Frontal cortex (tissue), 3 donors: ENCODE measurements at regions not wholly inside any gene's neighbourhood (a gene's known extent, or its start where the extent isn't known, plus 50 kb on each side); places are given as distances from the start of the nearest gene placed in this dataset.
"Not testable (repeated sequence)": the region's sequence is repeated elsewhere in the genome, so short reads cannot be mapped to it uniquely, and the experiment has no call there.

ENCODE experiments used
- DNase-seq, 2 donors: peaks; one replicate each; pipeline ENCODE4 v3.0.0; 2012; ENCODE audit warnings: low spot score in 2 of 2
- FAIRE-seq: peaks from 2 replicates; lab custom pipeline; 2012; peaks lifted over from hg19 to GRCh38; lab: Jason Lieb, UNC
- donor health status: control.
- donor health status: control.
- donor health status: control.

DNA sequence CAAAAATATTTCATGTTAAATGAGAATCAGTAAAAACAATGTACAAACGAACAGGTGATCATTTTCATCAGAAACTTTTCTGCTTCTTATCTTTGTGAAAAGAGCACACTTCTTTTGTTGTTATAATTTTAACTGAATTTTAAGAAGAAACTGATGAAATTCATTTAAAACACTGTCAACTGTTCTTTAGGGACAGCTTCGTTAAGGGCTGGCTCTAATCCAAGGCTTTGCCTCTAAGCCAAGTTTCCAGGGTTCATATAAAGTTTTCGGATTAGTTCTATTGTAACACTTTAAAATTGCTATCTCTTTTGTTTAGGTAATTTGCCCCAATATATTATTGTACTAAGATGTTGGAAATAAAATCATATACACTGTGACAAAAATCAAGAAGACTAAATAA is 559.2 kb downstream of the TUSC1 start:
- FAIRE-seq, result no peak
- no peak for DNase-seq

DNA sequence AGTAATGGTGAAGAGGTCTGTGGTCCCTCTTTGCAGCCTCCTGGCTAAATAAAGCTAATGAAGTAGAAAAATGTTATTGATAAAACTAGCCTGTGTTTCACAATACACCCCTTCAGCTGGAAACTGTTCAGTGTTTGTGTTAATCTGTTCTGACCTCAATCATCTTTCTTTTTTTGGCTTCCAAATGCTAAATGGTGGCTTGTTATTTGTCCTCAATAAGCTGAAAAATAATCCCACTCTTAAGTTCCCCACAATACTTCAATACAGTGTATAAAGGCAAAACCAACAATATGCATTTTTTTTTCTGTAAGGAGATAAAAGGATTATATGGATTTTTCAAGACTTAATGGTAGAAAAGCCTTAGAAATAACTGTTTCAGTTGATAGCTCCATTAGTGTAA is 560.5 kb downstream of the TUSC1 start:
- FAIRE-seq (no peak), DNase-seq (no peak)

DNA sequence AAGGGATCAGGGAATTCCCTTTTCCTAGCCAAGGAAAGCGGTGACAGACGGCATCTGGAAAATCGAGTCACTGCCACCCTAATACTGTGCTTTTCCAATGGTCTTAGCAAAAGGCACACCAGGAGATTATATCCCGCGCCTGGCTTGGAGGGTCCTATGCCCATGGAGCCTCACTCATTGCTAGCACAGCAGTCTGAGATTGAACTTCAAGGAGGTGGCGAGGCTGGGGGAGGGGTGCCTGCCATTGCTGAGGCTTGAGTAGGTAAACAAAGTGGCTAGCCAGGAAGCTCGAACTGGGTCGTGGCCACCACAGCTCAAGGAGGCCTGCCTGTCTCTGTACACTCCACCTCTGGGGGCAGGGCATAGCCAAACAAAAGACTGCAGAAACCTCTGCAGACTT is 556.5 kb upstream of the IZUMO3 start:
- FAIRE-seq, result not testable (repeated sequence)

DNA sequence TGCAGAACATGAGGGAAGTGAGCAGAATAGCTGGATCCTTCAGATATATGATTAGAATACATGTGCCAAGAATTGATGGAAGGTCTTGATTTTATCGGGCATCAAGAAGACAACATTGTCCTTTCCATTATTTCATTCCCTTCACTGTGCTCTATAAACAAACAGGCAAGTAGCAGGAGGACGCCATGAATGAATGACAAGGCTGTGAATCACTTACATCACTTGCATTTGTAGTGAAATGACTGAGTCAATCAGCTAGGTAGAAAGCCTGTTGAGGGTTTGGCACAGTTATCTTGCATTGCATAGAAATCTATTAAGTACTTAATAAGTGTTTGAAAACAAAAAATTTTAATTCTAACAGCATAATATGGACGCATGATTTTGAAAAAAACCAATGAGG is 548.8 kb upstream of the IZUMO3 start:
- DNase-seq, result no peak
- FAIRE-seq, result no peak

More for the DNA sequence above, 556.5 kb upstream of the IZUMO3 start:
- not testable (repeated sequence) for DNase-seq

DNA sequence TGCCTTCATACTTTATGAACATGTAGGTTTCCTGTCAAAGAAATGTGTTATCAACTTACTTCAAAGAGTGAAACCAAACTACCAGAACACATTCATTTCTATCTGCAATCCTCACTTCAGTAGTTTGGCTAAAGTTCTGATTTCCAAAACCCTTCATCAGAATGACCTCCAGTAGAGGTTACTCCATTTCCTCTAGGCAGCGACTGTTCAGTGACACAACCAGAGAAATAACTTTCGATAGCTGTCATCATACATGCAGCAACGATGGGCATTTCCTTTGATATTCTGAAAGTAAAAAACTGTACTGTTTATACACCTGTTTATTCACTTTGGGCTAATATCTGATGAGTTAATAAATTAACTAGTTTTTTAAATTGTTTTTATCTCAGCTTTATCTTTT is 532.5 kb upstream of the IZUMO3 start:
- no peak for FAIRE-seq
- DNase-seq, result no peak

DNA sequence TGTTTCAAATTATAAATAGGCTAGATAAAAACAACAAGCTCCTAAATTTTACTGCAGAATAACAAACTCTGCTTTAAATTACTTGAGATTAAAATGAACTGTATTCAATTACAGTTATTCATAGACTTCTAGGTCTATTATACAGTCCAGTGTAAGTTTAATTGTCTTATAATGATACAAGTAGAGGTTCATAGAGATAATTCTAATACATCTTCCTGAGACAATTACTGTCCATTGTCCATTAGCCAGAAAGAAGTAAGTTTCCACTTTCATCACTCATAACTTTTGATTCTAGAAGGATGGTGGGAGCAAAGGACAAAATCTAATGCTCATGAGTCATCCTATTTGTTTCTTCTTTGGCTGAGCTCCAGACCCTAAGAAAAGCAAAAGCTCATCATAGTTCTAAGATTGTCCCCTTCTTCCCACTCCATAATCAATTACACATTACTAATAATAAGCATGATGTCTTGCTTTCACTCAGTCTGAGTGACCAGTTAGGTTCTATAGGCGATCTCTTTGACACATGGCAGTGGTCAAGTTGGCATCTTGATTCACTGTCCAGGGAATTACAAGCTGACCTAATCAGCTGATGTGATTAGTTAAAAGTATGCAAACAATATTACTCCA is 502.5 kb upstream of the IZUMO3 start:
- no peak for FAIRE-seq
- DNase-seq, result no peak

DNA sequence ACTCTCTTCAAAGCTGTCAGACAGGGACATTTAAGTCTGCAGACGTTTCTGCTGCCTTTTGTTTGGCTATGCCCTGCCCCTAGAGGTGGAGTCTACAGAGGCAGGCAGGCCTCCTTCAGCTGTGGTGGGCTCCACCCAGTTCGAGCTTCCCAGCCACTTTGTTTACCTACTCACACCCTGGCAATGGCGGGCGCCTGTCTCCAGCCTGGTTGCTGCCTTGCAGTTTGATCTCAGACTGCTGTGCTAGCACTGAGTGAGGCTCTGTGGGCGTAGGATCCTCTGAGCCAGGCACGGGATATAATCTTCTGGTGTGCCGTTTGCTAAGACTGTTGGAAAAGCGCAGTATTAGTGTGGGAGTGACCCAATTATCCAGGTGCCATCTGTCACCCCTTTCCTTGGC is 499.8 kb upstream of the IZUMO3 start:
- not testable (repeated sequence) for FAIRE-seq, DNase-seq

DNA sequence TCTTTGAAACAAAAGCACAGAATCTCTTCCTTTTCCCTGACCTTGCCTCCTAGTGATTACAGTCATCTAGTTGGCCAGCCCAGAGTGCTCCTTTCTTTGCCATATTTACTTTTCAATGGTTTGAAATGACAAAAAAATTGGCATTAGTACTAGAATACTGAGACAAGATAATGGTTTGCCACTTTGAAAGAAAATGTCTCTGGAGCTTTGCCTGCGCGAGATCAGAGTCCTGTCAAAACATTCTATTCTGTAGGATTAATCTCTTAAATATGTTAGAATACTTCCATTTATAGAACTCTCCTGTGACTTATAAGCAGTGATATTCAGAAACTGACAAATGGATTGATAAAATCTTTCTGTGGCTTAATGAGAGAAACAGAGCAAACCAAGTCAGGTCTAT is 484.0 kb upstream of the IZUMO3 start:
- no peak for DNase-seq
- no peak for FAIRE-seq

DNA sequence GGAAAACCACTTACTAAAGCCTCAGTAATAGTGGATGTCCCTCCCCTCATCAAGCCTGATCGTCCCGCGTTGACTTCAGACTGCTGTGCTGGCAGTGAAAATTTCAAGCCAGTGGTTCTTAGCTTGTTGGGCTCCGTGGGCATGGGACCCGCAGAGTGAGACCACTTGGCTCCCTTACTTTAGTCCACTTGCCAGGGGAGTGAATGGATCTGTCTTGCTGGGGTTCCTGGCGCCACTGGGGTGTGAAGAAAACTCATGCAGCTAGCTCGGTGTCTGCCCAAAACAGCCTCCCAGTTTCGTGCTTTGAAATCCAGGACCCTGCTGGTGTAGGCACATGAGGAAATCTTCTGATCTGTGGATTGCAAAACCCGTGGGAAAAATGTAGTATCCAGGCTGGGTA is 480.0 kb upstream of the IZUMO3 start:
- no peak for FAIRE-seq
- no peak for DNase-seq

DNA sequence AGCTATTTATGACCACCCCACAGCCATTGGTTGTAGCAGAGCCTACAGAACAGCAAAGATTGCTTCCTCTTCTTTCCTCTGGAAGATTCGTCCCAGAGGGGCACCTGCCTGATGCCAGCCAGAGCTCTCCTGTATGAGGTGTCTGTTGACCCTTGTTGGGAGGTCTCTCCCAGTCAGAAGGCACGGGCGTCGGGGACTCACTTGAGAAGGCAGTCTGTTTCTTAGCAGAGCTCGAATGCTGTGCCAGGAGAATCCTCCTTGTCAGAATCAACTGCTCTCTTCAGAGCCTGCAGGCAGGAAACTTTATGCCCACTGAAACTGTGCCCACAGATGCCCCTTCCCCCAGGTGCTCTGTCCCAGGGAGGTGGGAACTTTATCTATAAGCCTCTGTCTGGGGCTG is 479.5 kb upstream of the IZUMO3 start:
- no peak for DNase-seq
- FAIRE-seq, result no peak

DNA sequence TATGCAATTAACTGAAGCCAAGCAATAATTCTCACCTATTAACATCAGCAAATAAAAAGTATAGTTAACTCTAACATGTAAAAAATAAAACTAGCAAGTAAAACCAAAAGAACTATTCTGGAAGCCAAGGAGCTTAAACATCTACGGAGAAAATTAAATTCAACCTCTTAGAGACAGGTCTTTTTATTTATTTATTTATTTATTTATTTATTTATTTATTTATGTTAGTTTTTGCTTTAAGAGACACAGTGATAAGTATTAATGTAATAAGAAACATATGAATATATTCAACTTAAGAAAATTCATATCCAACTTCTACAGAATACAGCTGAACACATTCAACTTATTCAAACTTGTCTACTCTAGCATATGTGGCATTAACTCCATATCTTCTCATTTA is 472.1 kb upstream of the IZUMO3 start:
- DNase-seq, result no peak
- no peak for FAIRE-seq

DNA sequence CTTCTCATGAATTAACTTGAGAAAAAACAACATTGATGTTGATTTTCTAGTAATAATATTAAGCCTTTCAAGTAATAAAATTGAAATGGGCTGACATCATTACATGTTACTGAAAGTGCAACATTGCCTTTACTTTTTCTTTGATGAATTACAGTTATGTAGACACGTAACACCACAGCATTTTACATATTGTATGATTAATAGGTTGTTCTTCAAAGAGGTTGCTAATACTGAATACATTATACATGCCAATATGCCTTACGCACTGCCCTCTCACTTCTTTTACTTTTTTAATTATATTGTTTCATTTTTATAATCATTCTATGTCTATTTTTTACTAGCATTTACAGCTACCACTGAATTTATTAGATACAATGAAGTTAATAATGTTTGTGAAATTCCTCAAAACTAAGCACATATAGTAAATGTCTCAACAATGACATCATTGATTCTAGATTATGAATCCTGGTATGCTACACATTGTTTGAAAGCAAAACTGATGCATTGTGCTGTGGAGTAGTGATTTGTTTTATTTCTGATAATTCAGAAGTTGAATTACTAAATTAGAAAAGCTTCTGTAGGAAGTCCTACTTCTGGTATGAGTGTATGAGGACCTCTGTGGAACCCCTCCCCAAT is 464.4 kb upstream of the IZUMO3 start:
- no peak for FAIRE-seq
- DNase-seq, result no peak

DNA sequence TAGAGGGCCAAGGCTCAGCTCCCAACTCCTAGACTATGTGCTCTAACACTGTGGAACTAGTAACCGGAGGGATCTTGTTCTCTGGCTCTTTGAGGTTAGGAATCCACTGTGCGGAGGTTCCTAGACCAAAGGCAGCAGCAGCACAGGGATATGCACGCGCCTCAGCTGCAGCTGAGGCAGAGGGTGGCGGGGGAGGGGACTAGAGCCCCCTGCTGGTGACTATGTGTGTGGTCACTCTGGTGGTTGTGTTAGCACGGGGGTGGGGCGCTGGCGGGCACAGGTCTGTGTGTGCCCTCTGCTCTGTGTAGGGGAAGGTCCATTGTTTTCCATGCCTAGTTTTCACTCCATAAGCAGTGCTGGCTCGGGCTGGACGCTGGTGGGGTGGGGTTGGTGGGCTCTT is 458.0 kb upstream of the IZUMO3 start:
- no peak for DNase-seq
- FAIRE-seq, result no peak

DNA sequence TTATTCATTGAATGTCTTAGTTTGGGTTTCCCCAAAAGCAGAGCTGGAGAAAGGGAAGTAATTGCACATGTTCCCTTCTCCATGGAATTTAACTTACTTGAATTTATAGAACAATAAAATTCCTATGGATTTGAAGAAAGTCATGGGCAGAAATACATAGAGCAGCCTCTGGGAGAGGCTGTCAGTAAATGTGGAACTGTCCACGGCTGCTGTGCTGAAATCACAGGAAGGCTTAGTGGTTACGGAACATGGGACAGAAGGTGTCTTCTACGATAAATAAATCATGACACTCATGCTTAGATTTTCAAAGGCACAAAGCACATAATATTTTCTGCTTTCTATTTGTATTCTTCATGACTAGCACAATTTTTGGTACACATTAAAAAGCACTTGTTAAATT is 440.6 kb upstream of the IZUMO3 start:
- no peak for DNase-seq

DNA sequence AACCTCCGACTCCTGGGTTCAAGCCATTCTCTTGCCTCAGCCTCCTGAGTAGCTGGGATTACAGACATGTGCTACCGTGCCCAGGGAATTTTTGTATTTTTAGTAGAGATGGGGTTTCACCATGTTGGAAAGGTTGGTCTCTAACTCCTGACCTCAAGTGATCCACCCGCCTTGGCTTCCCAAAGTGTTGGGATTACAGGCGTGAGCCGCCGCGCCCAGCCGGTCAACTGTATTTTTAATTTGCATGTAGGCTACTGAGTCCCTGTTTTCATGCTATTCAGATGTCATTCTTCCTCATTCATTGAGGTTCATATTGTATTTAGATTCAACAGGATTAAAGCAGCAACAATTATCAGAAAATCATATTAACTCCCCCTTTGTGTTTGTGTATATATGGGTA is 425.1 kb upstream of the IZUMO3 start:
- not testable (repeated sequence) for DNase-seq, FAIRE-seq

More for the DNA sequence above, 440.6 kb upstream of the IZUMO3 start:
- no peak for FAIRE-seq

DNA sequence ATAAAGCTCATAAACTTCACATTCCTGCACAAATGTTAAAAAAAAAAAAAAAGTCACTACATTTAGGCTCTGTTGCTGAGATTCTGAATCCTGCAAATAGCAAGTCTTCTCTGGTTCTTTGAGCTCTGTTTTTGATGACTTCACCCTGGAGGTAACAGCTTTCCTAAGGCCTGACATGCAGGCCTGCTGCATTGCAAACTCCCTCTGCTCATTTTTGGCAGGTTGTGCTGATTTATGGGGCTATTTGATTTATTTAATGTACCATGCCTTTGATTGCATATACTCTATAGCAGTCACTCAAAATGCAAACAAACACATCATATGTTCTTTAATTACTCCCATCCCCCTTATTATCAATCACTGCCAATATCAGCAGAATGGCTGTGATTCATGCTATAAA is 416.1 kb upstream of the IZUMO3 start:
- FAIRE-seq, result no peak

DNA sequence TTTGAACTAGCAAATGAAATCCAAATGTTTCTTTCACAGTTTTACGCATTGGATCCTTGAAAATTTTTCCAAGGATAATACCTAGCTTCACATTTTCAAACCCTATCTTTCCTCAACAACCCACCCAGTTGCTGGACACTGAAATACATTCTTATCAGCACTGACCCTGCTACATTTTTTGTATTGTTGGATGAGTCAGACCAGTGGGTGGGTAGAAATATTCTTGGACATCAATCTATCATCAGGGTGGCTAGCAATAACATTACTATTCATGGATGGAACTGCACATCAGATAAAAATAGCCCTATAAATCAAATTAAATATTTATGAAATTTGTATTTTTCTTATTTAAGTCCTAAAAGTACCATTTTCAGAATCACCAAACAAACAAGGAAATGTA is 407.4 kb upstream of the IZUMO3 start:
- no peak for FAIRE-seq
- DNase-seq, result no peak

More for the DNA sequence above, 416.1 kb upstream of the IZUMO3 start:
- DNase-seq, result no peak

DNA sequence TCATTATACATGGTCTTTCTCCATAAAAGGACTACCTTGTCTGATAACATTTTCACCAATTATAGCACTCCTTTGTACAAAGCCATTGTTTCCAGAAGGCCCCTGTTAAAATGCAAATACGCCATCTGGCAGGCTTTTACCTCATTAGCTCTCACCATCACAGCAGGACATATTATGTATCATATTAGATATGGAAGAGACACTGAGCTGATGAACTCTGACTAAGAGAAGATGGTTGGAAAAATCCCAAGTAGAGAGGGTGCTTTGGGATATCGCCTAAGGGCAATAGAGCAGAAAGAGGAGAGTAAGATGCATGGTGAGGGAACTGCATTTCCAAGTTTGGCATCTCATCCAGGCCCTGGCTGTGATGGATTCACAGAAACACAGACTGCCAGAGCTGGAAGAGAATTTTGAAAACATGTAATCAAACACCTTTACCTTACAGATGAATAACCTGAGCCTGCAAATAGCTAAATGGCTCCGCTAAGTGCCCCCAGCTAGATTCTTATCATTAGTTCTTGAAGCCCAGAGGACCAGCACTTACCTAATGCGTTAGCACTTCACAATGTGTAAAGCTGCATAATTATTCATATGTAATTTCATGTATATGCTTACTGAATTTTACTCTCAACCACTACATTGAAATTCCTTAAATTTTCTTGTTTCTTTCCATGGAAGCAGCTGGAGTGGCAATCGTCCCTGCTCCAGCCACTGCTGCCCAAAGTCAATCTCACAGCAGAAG is 393.6 kb upstream of the IZUMO3 start:
- DNase-seq (no peak), FAIRE-seq (no peak)

DNA sequence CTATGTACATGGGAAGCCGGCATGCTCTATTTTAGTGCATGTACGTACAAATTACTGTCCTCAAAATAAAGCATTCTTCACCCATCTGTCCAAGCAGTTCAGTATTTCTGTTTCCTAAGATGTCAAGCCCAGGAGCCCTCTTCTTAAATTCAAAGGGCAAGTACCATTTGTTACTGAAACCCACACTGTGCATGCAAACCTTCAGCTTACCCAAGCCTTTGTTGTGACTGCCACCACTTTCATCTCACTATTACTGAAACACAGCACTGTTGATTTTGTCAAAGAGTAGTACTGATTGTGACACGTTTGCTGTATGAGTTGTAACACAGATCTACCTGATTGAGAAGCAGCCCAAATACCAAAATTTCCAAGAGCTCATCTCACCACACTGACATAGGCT is 390.4 kb upstream of the IZUMO3 start:
- DNase-seq (no peak), FAIRE-seq (no peak)

DNA sequence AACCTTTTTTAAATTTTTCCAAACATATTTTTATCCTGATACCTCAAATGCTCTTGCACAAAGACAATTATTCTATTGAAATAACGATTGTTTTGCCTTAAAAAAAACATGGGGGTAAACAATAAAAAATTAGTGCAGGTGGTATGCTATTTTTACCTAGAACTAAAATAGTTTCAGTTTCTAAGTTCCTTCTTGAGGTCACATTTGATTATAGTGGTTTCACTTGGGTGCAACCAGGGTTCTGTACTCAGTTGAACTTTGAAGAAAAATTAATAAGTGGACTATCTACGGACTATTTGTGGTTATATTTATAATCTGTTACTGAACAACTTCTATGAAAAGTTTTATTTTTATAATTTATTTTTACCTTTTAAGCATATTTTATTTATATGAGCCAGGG is 387.1 kb upstream of the IZUMO3 start:
- no peak for FAIRE-seq
- DNase-seq, result no peak

DNA sequence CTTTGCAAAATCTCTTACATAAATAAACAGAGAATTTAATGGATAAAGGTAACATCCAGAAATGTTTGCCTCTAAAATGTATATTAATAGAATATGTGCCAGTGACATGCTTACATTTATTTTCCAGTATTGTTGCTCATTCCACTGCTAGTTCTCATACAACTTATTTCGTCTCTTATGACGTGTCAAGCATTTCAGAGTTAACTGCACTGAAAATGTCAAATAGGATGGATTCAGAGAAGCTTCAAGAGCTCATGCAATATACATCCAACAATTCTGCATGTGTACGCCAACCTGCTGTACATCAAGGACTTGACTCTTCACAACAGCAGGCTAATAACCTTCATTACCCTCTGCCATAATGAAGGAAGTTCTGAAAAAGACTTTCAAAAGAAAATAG is 386.2 kb upstream of the IZUMO3 start:
- FAIRE-seq, result no peak
- no peak for DNase-seq
